ENCODE measurements at regions not wholly inside any gene's neighbourhood (a gene's known extent, or its start where the extent isn't known, plus 50 kb on each side); places are given as distances from the start of the nearest gene placed in this dataset.

GRCh38 chr3:5473471-5473870 lies 286.0 kb downstream of the EDEM1 start (continued):
- no peak for TF ChIP-seq ZBTB40 (IDR thresholded peaks at IDR 0.05)
- TF ChIP-seq ZBTB40 (CRISPR knock-in tag; IDR thresholded peaks at IDR 0.05): no peak
- no peak for TF ChIP-seq E2F3 (CRISPR knock-in tag; IDR thresholded peaks at IDR 0.05)
- no peak for TF ChIP-seq ZBTB33 (CRISPR knock-in tag; IDR thresholded peaks at IDR 0.05)
- no peak for TF ChIP-seq ZNF280A (IDR thresholded peaks at IDR 0.05; ENCODE audit: low read depth, partially characterized antibody)
- no peak for TF ChIP-seq ARID4B (CRISPR knock-in tag; IDR thresholded peaks at IDR 0.05)
- no peak for TF ChIP-seq TARDBP (IDR thresholded peaks at IDR 0.05)
- no peak for TF ChIP-seq STAT6 (CRISPR knock-in tag; IDR thresholded peaks at IDR 0.05)
